ENCODE measurements at regions not wholly inside any gene's neighbourhood (a gene's known extent, or its start where the extent isn't known, plus 50 kb on each side); places are given as distances from the start of the nearest gene placed in this dataset.

GRCh38 chr4:129446074-129446473 is 350.1 kb downstream of the C4orf33 start:
- no peak for DNase-seq
- intact Hi-C loops (cut with DNase I; ENCODE audit: low total_unique reads), result no loop called here

GRCh38 chr4:129453524-129454200 is 357.7 kb downstream of the C4orf33 start:
- no peak overlapping the region for H3K27ac ChIP-seq
- no peak overlapping the region for H3K4me3 ChIP-seq
- no peaks in the 10 kb centered on the region for H3K27me3 ChIP-seq
- H3K4me1 ChIP-seq, result no peaks in the 10 kb centered on the region
- WGBS, 2 donors, result 54 to 70% methylated on average over 4 of the region's 4 CpGs
- no peak for DNase-seq
- intact Hi-C loops (cut with DNase I; ENCODE audit: low total_unique reads), result no loop called here
- TF ChIP-seq POLR2A (IDR thresholded peaks at IDR 0.05), result no peak
- TF ChIP-seq, protein P1, sequence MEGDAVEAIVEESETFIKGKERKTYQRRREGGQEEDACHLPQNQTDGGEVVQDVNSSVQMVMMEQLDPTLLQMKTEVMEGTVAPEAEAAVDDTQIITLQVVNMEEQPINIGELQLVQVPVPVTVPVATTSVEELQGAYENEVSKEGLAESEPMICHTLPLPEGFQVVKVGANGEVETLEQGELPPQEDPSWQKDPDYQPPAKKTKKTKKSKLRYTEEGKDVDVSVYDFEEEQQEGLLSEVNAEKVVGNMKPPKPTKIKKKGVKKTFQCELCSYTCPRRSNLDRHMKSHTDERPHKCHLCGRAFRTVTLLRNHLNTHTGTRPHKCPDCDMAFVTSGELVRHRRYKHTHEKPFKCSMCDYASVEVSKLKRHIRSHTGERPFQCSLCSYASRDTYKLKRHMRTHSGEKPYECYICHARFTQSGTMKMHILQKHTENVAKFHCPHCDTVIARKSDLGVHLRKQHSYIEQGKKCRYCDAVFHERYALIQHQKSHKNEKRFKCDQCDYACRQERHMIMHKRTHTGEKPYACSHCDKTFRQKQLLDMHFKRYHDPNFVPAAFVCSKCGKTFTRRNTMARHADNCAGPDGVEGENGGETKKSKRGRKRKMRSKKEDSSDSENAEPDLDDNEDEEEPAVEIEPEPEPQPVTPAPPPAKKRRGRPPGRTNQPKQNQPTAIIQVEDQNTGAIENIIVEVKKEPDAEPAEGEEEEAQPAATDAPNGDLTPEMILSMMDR (IDR thresholded peaks at IDR 0.05), result no peak
- H3K9me3 ChIP-seq, result no peaks in the 10 kb centered on the region
- H3K36me3 ChIP-seq (ENCODE audit: low read depth, missing control alignments), result no peaks in the 10 kb centered on the region

More at GRCh38 chr4:129446074-129446473, 350.1 kb downstream of the C4orf33 start:
- Histone ChIP-seq H3K27ac (no peak overlapping the region), H3K4me1 (no peaks in the 10 kb centered on the region), H3K9me3 (no peaks in the 10 kb centered on the region), H3K27me3 (no peaks in the 10 kb centered on the region), H3K4me3 (no peak overlapping the region), H3K36me3 (ENCODE audit: low read depth, missing control alignments) (no peaks in the 10 kb centered on the region)
- 93% methylated on average over 1 of the region's 1 CpG; no CpG with 5 or more reads in 1 of the 2 donors for WGBS, 2 donors
- TF ChIP-seq POLR2A (IDR thresholded peaks at IDR 0.05), result no peak
- TF ChIP-seq, protein P1 (IDR thresholded peaks at IDR 0.05), result no peak

GRCh38 chr4:129455482-129455881 is 359.5 kb downstream of the C4orf33 start:
- H3K9me3 ChIP-seq, result no peaks in the 10 kb centered on the region
- no peaks in the 10 kb centered on the region for H3K36me3 ChIP-seq (ENCODE audit: low read depth, missing control alignments)
- no peak overlapping the region for H3K4me3 ChIP-seq
- H3K27ac ChIP-seq, result no peak overlapping the region
- no peak for DNase-seq
- no peaks in the 10 kb centered on the region for H3K27me3 ChIP-seq
- intact Hi-C loops (cut with DNase I; ENCODE audit: low total_unique reads), result no loop called here
- 56 to 70% methylated on average over 1 of the region's 1 CpG for WGBS, 2 donors
- H3K4me1 ChIP-seq, result no peaks in the 10 kb centered on the region
- no peak for TF ChIP-seq POLR2A (IDR thresholded peaks at IDR 0.05)
- TF ChIP-seq, protein P1 (IDR thresholded peaks at IDR 0.05), result no peak

GRCh38 chr4:129468624-129469023 is 372.7 kb downstream of the C4orf33 start:
- DNase-seq, result no peak
- no peaks in the 10 kb centered on the region for H3K36me3 ChIP-seq (ENCODE audit: low read depth, missing control alignments)
- H3K4me1 ChIP-seq, result no peaks in the 10 kb centered on the region
- no peak for TF ChIP-seq POLR2A (IDR thresholded peaks at IDR 0.05)
- TF ChIP-seq, protein P1 (IDR thresholded peaks at IDR 0.05), result no peak
- no peak overlapping the region for H3K27ac ChIP-seq
- H3K27me3 ChIP-seq, result no peaks in the 10 kb centered on the region
- no peak overlapping the region for H3K4me3 ChIP-seq
- intact Hi-C loops (cut with DNase I; ENCODE audit: low total_unique reads), result no loop called here
- WGBS, 2 donors, result 84 to 97% methylated on average over 1 of the region's 1 CpG
- no peaks in the 10 kb centered on the region for H3K9me3 ChIP-seq

DNA sequence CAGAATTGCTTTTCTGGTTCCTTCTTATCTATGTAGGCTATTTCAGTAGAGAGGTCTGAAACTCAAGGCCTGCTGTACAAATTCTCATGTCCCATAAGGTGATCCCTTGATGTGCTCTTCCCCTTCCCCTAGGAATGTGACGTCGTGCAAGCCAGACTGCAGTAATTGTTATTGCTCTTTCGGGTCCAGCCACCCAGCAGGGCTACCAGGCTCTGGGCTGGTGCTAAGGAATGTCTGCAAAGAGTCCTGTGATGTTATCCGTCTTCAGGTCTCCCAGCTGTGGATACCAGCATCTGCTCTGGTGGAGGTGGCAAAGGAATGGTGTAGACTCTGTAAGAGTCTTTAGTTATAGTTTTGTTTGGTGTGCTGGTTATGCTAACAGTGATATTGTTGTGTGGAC is 378.7 kb downstream of the C4orf33 start:
- intact Hi-C loops (cut with DNase I; ENCODE audit: low total_unique reads), result no loop called here
- no peaks in the 10 kb centered on the region for H3K36me3 ChIP-seq (ENCODE audit: low read depth, missing control alignments)
- TF ChIP-seq, protein P1 (IDR thresholded peaks at IDR 0.05), result no peak
- no peak for TF ChIP-seq POLR2A (IDR thresholded peaks at IDR 0.05)
- no peaks in the 10 kb centered on the region for H3K4me1 ChIP-seq
- 83% methylated on average over 4 of the region's 4 CpGs for WGBS, 2 donors
- no peak overlapping the region for H3K27ac ChIP-seq
- DNase-seq, result no peak
- no peaks in the 10 kb centered on the region for H3K9me3 ChIP-seq
- no peak overlapping the region for H3K4me3 ChIP-seq
- no peaks in the 10 kb centered on the region for H3K27me3 ChIP-seq

Data from testis (tissue), 2 donors.